ENCODE measurements at regions not wholly inside any gene's neighbourhood (a gene's known extent, or its start where the extent isn't known, plus 50 kb on each side); places are given as distances from the start of the nearest gene placed in this dataset.

- DNase-seq (ENCODE audit: low read depth in 2 of 2), result no peak
- peak; percentile 5 to 39 for TF ChIP-seq CTCF (conservative IDR thresholded peaks at IDR 0.05 in 1 of 2, IDR thresholded peaks at IDR 0.05 in 1 of 2; ENCODE audit: low read depth in 1 of 2, low read length in 2 of 2)
- TF ChIP-seq EZH2 (IDR thresholded peaks at IDR 0.05; ENCODE audit: low read length, missing control alignments), result no peak
- Histone ChIP-seq H3K9me3 (ENCODE audit: control insufficient read depth, insufficient read depth, low read depth, low read length) (no peaks in the 10 kb centered on the region), H3K36me3 (ENCODE audit: control insufficient read depth, insufficient read depth, low read length) (no peaks in the 10 kb centered on the region), H4K20me1 (ENCODE audit: control insufficient read depth, extremely low read depth, insufficient read depth, low read length) (no peaks in the 10 kb centered on the region), H3K79me2 (ENCODE audit: control insufficient read depth, insufficient read depth, low read length) (no peaks in the 10 kb centered on the region), H3K27ac (ENCODE audit: insufficient read depth, low read length) (no peak overlapping the region), H3K27me3 (ENCODE audit: control insufficient read depth, insufficient read depth, low read length) (peaks cover 12% of the 10 kb centered on the region), H2AFZ (ENCODE audit: low read length) (no peak overlapping the region), H3K4me3 (replicated peaks in 1 of 4; ENCODE audit: control extremely low read depth in 1 of 4, insufficient read depth in 1 of 4, low read depth in 3 of 4, low read length in 4 of 4) (no peak overlapping the region), H3K9ac (ENCODE audit: insufficient read depth, low read length) (no peak overlapping the region), H3K4me2 (ENCODE audit: extremely low read depth, insufficient read depth, low read length) (no peak overlapping the region), H3K4me1 (ENCODE audit: control insufficient read depth, extremely low read depth, insufficient read depth, low read length) (no peaks in the 10 kb centered on the region)
These were observed 274.3 kb upstream of the NEBL start for GRCh38 chr10:21171197-21171935.

GRCh38 chr10:21170216-21170615 lies 273.1 kb upstream of the NEBL start:
- Histone ChIP-seq H2AFZ (ENCODE audit: low read length) (no peak overlapping the region), H3K27ac (ENCODE audit: insufficient read depth, low read length) (no peak overlapping the region), H3K9me3 (ENCODE audit: control insufficient read depth, insufficient read depth, low read depth, low read length) (no peaks in the 10 kb centered on the region), H3K4me3 (replicated peaks in 1 of 4; ENCODE audit: control extremely low read depth in 1 of 4, insufficient read depth in 1 of 4, low read depth in 3 of 4, low read length in 4 of 4) (no peak overlapping the region), H3K9ac (ENCODE audit: insufficient read depth, low read length) (no peak overlapping the region), H3K4me1 (ENCODE audit: control insufficient read depth, extremely low read depth, insufficient read depth, low read length) (no peaks in the 10 kb centered on the region), H3K27me3 (ENCODE audit: control insufficient read depth, insufficient read depth, low read length) (peaks cover 12% of the 10 kb centered on the region), H3K4me2 (ENCODE audit: extremely low read depth, insufficient read depth, low read length) (no peak overlapping the region), H4K20me1 (ENCODE audit: control insufficient read depth, extremely low read depth, insufficient read depth, low read length) (no peaks in the 10 kb centered on the region), H3K79me2 (ENCODE audit: control insufficient read depth, insufficient read depth, low read length) (no peaks in the 10 kb centered on the region), H3K36me3 (ENCODE audit: control insufficient read depth, insufficient read depth, low read length) (no peaks in the 10 kb centered on the region)
- TF ChIP-seq EZH2 (IDR thresholded peaks at IDR 0.05; ENCODE audit: low read length, missing control alignments), result no peak
- no peak for DNase-seq (ENCODE audit: low read depth in 2 of 2)

- no peaks in the 10 kb centered on the region for H3K79me2 ChIP-seq (ENCODE audit: control insufficient read depth, insufficient read depth, low read length)
- H3K36me3 ChIP-seq (ENCODE audit: control insufficient read depth, insufficient read depth, low read length), result no peaks in the 10 kb centered on the region
- no peaks in the 10 kb centered on the region for H3K9me3 ChIP-seq (ENCODE audit: control insufficient read depth, insufficient read depth, low read depth, low read length)
- H3K4me1 ChIP-seq (ENCODE audit: control insufficient read depth, extremely low read depth, insufficient read depth, low read length), result no peaks in the 10 kb centered on the region
- H4K20me1 ChIP-seq (ENCODE audit: control insufficient read depth, extremely low read depth, insufficient read depth, low read length), result no peaks in the 10 kb centered on the region
- H3K4me2 ChIP-seq (ENCODE audit: extremely low read depth, insufficient read depth, low read length), result no peak overlapping the region
- H3K4me3 ChIP-seq (replicated peaks in 1 of 4; ENCODE audit: control extremely low read depth in 1 of 4, insufficient read depth in 1 of 4, low read depth in 3 of 4, low read length in 4 of 4), result no peak overlapping the region
- TF ChIP-seq CTCF (conservative IDR thresholded peaks at IDR 0.05 in 1 of 2, IDR thresholded peaks at IDR 0.05 in 1 of 2; ENCODE audit: low read depth in 1 of 2, low read length in 2 of 2) (no peak), EZH2 (IDR thresholded peaks at IDR 0.05; ENCODE audit: low read length, missing control alignments) (no peak)
- H3K27me3 ChIP-seq (ENCODE audit: control insufficient read depth, insufficient read depth, low read length), result peaks cover 12% of the 10 kb centered on the region
- no peak overlapping the region for H3K27ac ChIP-seq (ENCODE audit: insufficient read depth, low read length)
- no peak overlapping the region for H2AFZ ChIP-seq (ENCODE audit: low read length)
- no peak for DNase-seq (ENCODE audit: low read depth in 2 of 2)
- H3K9ac ChIP-seq (ENCODE audit: insufficient read depth, low read length), result no peak overlapping the region
These were observed 272.2 kb upstream of the NEBL start for GRCh38 chr10:21169271-21169670.
